Thoracic aorta (tissue), 2 donors: ENCODE measurements at regions not wholly inside any gene's neighbourhood (a gene's known extent, or its start where the extent isn't known, plus 50 kb on each side); places are given as distances from the start of the nearest gene placed in this dataset.

Source experiments
- ATAC-seq: fragments of 150-250 bp; one replicate; pipeline ENCODE4 v1.8.0; 2017; ENCODE audit warnings: low read depth; ENCODE audit not compliant: insufficient number of reproducible peaks, low FRiP score
- DNase-seq: peaks from one replicate; pipeline ENCODE4 v3.0.0-alpha.2; 2020; ENCODE audit warnings: low spot score
- H3K27ac ChIP-seq, 2 donors: fragments of 200-600 bp; sonication (generic); 1 replicate in 1 of 2; 2 replicates in 1 of 2; pipeline ENCODE4 v1.5.1; 2016; ENCODE audit warnings: mild to moderate bottlenecking in 2 of 2, moderate library complexity in 2 of 2
- H3K27me3 ChIP-seq: fragments of 200-600 bp; sonication (generic); replicated peaks from 2 replicates; pipeline ENCODE4 v1.6.0; 2016; ENCODE audit warnings: mild to moderate bottlenecking; ENCODE audit not compliant: insufficient read depth
- H3K36me3 ChIP-seq: fragments of 200-600 bp; sonication (generic); one replicate; pipeline ENCODE4 v1.5.1; 2016
- H3K4me1 ChIP-seq, 2 donors: fragments of 200-600 bp; sonication (generic); 1 replicate in 1 of 2; 2 replicates in 1 of 2; pipeline versions ENCODE4 v1.5.1 to v1.6.0; 2016; ENCODE audit warnings: low read depth in 2 of 2, mild to moderate bottlenecking in 1 of 2; ENCODE audit not compliant: control insufficient read depth in 1 of 2
- H3K4me3 ChIP-seq: fragments of 200-600 bp; sonication (generic); 2 replicates; pipeline ENCODE4 v1.5.1; 2016; ENCODE audit warnings: mild to moderate bottlenecking
- H3K9me3 ChIP-seq: fragments of 200-600 bp; sonication (generic); 2 replicates; pipeline ENCODE4 v1.5.1; 2016
- CTCF ChIP-seq: fragments of 200-600 bp; sonication (generic); IDR thresholded peaks from one replicate; pipeline ENCODE4 v1.5.1; 2019; ENCODE audit warnings: antibody characterized with exemption

GRCh38 chr5:33049842-33050241 lies 338.7 kb downstream of the NPR3 start:
- peak; percentile 16 for DNase-seq
- ATAC-seq = peak; percentile 98
- peaks cover 7 to 21% of the 10 kb centered on the region in 2 donors for H3K4me1 ChIP-seq
- H3K4me3 ChIP-seq = no peak overlapping the region
- H3K36me3 ChIP-seq = no peaks in the 10 kb centered on the region
- H3K9me3 ChIP-seq = peaks cover 7% of the 10 kb centered on the region
- peak overlapping the region in 1 of 2 donors; percentile 64 for H3K27ac ChIP-seq
- no peak for TF ChIP-seq CTCF
- no peaks in the 10 kb centered on the region for H3K27me3 ChIP-seq

GRCh38 chr5:33059081-33059480 lies 348.0 kb downstream of the NPR3 start:
- Histone ChIP-seq H3K4me3 (no peak overlapping the region), H3K36me3 (no peaks in the 10 kb centered on the region), H3K27ac (no peak overlapping the region), H3K9me3 (peaks cover 1% of the 10 kb centered on the region), H3K4me1 (no peaks in the 10 kb centered on the region), H3K27me3 (no peaks in the 10 kb centered on the region)
- DNase-seq = no peak
- no peak for ATAC-seq
- no peak for TF ChIP-seq CTCF

GRCh38 chr5:33065131-33065530 lies 354.0 kb downstream of the NPR3 start:
- Histone ChIP-seq H3K27ac (no peak overlapping the region), H3K4me3 (no peak overlapping the region), H3K36me3 (no peaks in the 10 kb centered on the region), H3K9me3 (no peaks in the 10 kb centered on the region), H3K27me3 (no peaks in the 10 kb centered on the region), H3K4me1 (peaks cover 0 to 6% of the 10 kb centered on the region in 2 donors)
- ATAC-seq = no peak
- TF ChIP-seq CTCF = no peak
- no peak for DNase-seq

GRCh38 chr5:33067291-33067690 lies 356.2 kb downstream of the NPR3 start:
- Histone ChIP-seq H3K4me1 (peaks cover 0 to 6% of the 10 kb centered on the region in 2 donors), H3K27ac (no peak overlapping the region), H3K9me3 (no peaks in the 10 kb centered on the region), H3K27me3 (no peaks in the 10 kb centered on the region), H3K36me3 (no peaks in the 10 kb centered on the region), H3K4me3 (no peak overlapping the region)
- TF ChIP-seq CTCF = no peak
- ATAC-seq (no peak), DNase-seq (no peak)

- Histone ChIP-seq H3K27ac (no peak overlapping the region), H3K36me3 (no peaks in the 10 kb centered on the region), H3K4me1 (peaks cover 0 to 6% of the 10 kb centered on the region in 2 donors), H3K27me3 (no peaks in the 10 kb centered on the region), H3K9me3 (no peaks in the 10 kb centered on the region), H3K4me3 (no peak overlapping the region)
- TF ChIP-seq CTCF = no peak
- no peak for ATAC-seq
- no peak for DNase-seq
Observed at GRCh38 chr5:33068786-33069185, 357.7 kb downstream of the NPR3 start.
